Brain microvascular endothelial cell (primary cell): ENCODE measurements at regions not wholly inside any gene's neighbourhood (a gene's known extent, or its start where the extent isn't known, plus 50 kb on each side); places are given as distances from the start of the nearest gene placed in this dataset.
A peak's percentile ranks its signal among the peaks of the same experiment; 100 is the strongest.

Source experiments
- DNase-seq: peaks from one replicate; pipeline ENCODE4 v3.0.0-alpha.2; 2020
- H3K27ac ChIP-seq: fragments of 250-450 bp; sonication (Bioruptor Pico); 2 replicates; pipeline ENCODE4 v1.5.1; 2020; ENCODE audit warnings: mild to moderate bottlenecking, moderate library complexity
- H3K27me3 ChIP-seq: fragments of 250-450 bp; sonication (Bioruptor Pico); replicated peaks from 2 replicates; pipeline ENCODE4 v1.5.1; 2020; ENCODE audit warnings: mild to moderate bottlenecking
- H3K36me3 ChIP-seq: fragments of 250-450 bp; sonication (Bioruptor Pico); replicated peaks from 2 replicates; pipeline ENCODE4 v1.5.1; 2020; ENCODE audit warnings: mild to moderate bottlenecking
- H3K4me3 ChIP-seq: 2 replicates; pipeline ENCODE4 v1.5.1; 2011; ENCODE audit warnings: low read depth, mild to moderate bottlenecking, control low read depth, low read length, moderate library complexity
- in situ Hi-C: cut with HindIII; loops from 2 replicates; pipeline ENCODE4 v1.10.0; 2017; ENCODE audit warnings: low sequenced_read_pairs, low pct_ligation_motif_present
- TF ChIP-seq, protein P1 (sequence below): IDR thresholded peaks from 2 replicates; pipeline ENCODE4 v1.5.1; 2011; ENCODE audit warnings: low read depth, mild to moderate bottlenecking, moderate library complexity, low read length, control low read depth, inconsistent platforms; ENCODE audit errors: missing control alignments

DNA sequence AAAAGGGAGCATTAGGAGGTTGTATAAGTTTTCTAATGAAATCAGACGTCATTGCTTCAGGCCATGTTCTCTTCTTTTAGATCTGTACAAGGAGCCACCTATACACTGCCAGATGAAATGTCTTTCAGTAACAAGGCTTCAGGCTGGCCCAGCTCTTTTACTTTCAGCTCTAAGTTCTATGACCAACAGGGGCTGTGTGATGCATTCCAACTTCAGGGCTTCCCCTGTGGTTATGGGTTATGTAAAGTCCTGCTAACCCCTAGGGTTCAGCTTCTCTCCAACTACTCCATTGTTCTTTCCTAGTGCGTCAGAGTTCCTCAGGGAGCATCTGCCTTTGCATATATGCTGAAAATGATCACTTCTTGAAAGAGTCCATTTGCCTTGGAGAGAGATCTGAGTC, 79.4 kb upstream of the TTC29 start:
- no peaks in the 10 kb centered on the region for H3K27me3 ChIP-seq
- no peaks in the 10 kb centered on the region for H3K36me3 ChIP-seq
- in situ Hi-C loops = no loop called here
- no peak overlapping the region for H3K4me3 ChIP-seq
- no peak for DNase-seq
- H3K27ac ChIP-seq = no peak overlapping the region
- TF ChIP-seq, protein P1, sequence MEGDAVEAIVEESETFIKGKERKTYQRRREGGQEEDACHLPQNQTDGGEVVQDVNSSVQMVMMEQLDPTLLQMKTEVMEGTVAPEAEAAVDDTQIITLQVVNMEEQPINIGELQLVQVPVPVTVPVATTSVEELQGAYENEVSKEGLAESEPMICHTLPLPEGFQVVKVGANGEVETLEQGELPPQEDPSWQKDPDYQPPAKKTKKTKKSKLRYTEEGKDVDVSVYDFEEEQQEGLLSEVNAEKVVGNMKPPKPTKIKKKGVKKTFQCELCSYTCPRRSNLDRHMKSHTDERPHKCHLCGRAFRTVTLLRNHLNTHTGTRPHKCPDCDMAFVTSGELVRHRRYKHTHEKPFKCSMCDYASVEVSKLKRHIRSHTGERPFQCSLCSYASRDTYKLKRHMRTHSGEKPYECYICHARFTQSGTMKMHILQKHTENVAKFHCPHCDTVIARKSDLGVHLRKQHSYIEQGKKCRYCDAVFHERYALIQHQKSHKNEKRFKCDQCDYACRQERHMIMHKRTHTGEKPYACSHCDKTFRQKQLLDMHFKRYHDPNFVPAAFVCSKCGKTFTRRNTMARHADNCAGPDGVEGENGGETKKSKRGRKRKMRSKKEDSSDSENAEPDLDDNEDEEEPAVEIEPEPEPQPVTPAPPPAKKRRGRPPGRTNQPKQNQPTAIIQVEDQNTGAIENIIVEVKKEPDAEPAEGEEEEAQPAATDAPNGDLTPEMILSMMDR = no peak

DNA sequence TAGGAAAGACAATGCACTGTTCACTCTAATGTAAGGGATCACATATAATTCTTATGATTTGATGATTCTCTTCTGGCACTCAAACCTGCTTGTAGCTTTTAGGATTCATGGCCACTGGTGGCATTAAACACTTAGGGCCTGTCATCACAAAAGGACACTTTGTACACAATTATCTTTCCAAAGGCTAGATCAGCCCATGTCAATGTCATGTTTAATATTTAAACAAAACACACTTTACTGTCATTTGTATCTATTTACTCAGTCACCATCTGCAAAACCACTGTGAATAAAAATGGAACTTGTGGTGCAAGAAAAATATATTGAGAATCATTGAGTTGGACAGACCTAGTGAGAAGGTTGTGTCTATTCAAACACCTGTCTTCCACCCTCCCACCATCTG, 83.6 kb upstream of the TTC29 start:
- Histone ChIP-seq H3K36me3 (no peaks in the 10 kb centered on the region), H3K27ac (no peak overlapping the region), H3K27me3 (no peaks in the 10 kb centered on the region), H3K4me3 (no peak overlapping the region)
- DNase-seq = no peak
- in situ Hi-C loops = no loop called here
- TF ChIP-seq, protein P1 = no peak

DNA sequence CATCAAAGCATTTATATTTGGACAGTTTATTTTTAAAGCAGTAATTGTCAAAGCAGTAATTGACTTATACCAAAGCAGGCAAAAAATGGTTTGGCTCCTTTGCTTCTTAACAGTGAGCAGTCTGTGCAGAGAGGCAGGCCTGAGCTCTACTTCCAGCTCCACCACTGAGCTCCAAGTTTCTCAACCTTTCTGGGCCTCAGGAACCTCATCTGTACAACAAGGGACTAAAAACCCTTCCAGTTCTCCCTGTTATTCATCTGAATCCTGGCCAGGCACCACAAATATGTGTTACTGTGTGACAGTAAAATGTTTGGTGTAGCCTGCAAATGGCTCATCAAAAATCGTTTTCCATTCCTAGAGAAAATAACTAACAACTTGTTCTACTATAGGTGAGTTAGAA, 88.7 kb upstream of the TTC29 start:
- DNase-seq = peak; percentile 3
- TF ChIP-seq, protein P1 = no peak
- no peaks in the 10 kb centered on the region for H3K27me3 ChIP-seq
- no peaks in the 10 kb centered on the region for H3K36me3 ChIP-seq
- in situ Hi-C loops = no loop called here
- no peak overlapping the region for H3K27ac ChIP-seq
- no peak overlapping the region for H3K4me3 ChIP-seq

DNA sequence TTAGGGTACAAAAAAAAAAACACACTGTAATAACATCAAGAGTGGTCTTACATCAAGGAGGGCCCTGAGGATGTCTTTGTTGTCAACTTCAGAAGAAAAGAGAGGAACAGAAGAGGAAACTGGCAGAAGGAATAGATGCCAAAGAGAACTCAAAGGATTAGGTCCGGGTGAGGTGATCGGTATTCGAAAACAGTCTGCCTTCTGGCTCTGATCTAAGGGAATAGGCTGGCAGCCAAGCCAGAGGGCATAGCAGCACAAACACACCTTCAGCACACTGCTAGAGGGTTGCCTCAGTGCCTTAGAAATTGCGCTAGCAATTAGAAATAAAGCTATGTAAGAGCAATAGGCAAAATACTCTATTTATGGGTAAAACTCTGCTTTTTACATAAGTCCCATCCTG, 91.4 kb upstream of the TTC29 start:
- no peak overlapping the region for H3K27ac ChIP-seq
- in situ Hi-C loops = no loop called here
- DNase-seq = no peak
- no peaks in the 10 kb centered on the region for H3K27me3 ChIP-seq
- no peak overlapping the region for H3K4me3 ChIP-seq
- no peaks in the 10 kb centered on the region for H3K36me3 ChIP-seq
- TF ChIP-seq, protein P1 = no peak

DNA sequence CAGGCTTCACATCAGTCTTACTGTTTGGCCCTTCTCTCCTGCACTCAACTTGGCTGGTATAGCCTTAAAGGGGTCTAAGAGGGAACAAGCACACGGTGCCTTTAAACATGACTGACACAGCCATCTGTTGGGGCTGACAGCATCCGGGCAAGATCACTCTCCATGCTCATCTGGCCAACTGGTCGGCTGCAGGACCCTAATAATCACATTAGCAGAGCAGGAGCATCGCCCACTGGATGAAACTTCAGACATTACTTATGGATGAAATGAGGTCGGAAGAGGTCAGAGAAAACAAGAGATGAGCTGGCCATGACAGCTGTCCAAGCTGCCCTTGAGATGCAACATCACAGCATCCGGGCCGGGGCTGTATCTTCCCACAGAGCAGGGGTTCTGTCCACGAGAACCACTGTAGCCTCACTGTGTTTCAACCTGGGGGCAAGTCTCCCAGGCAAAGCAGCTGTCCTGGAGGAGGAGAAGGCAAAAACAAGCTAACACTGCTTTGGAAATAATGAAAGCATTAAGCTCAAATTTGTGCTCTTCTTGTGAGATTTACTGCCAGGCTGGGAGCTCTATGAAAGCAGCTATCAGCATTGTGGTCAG, 94.4 kb upstream of the TTC29 start:
- Histone ChIP-seq H3K27me3 (no peaks in the 10 kb centered on the region), H3K27ac (no peak overlapping the region), H3K36me3 (no peaks in the 10 kb centered on the region), H3K4me3 (no peak overlapping the region)
- no peak for DNase-seq
- in situ Hi-C loops = no loop called here
- TF ChIP-seq, protein P1 = no peak

DNA sequence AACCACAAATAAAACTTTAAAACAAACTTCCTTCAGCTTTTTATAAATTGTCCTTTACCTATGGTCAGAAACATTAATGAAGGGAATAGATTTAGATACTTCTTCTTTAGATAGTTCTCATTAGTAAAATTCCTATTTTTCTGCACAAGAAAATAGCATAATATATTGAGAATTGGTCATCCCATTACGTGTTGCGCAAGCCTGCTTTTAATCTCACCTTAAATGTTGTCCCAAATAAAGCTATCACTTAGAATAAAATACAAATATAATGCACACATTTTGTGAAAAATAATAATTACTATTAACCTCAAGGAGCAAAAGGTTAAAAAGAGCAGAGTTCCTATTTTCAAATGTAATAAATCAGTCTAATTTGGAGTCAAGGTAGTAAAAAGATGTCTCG, 95.2 kb upstream of the TTC29 start:
- H3K4me3 ChIP-seq = no peak overlapping the region
- in situ Hi-C loops = no loop called here
- no peak overlapping the region for H3K27ac ChIP-seq
- TF ChIP-seq, protein P1 = no peak
- DNase-seq = no peak
- no peaks in the 10 kb centered on the region for H3K36me3 ChIP-seq
- H3K27me3 ChIP-seq = no peaks in the 10 kb centered on the region
